NCI-H2227 treated with DMSO at 0.1 percent for 48 hours (cell line): ENCODE measurements at regions not wholly inside any gene's neighbourhood (a gene's known extent, or its start where the extent isn't known, plus 50 kb on each side); places are given as distances from the start of the nearest gene placed in this dataset.
A peak's percentile ranks its signal among the peaks of the same experiment; 100 is the strongest.
"Not testable (repeated sequence)": the region's sequence is repeated elsewhere in the genome, so short reads cannot be mapped to it uniquely, and the experiment has no call there.

Source experiments
- DNase-seq: peaks from one replicate; lab custom pipeline; 2025; lab: John Stamatoyannopoulos, UW

DNA sequence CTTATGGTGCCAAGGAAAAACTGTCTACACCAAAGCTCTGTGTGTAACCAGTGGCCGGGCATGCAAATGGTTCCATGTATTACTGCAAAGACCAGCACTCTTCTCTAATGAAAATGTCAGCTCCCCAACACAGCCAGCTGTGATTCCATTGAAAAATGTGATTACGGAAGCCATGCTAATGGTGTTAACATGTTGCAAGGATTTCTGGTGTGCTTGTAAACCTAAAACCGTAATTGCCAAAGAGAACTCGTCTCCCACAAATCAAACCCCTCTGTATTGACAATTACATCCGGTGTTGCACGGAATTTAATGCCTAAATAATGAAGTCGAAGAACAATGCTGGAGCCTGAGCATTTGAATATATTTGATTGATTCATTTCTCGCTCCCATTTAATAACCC lies 351.7 kb downstream of the NPIPA8 start:
- no peak for DNase-seq

DNA sequence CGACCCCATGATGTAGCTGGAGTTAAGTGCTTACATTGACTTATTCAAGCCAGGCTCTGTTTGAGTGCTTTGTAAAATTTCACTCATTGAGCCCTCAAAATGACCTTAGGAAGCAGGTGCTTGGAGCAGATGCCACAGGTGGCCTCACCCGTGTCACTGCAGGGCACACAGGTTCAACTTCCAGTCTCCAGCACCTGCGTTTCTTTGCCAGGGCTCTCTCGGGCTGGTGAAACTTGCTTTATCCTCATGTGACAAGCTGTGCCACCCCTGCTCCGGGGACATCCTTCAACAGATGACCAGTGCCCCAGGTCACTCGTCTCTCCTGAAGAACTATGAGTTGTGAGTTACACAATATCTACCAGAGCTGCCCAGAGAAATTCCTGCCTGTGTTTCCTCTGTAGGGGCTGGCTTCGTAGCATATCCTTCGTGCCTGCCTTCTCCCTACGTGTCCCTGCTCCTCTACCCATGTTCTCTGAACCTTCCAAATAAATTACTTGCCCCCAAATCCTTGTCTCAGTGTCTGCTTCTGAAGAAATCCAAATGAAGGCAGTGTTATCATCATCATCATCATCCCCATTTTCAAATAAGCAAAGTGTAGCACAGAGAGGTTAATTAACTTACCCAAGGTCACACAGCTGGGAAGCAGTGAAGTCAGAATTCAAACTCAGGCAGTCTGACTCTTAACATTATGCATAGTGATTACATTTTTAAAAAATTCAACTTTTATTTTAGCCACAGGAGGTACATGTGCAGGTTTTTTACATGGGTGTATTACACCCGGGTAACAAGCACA lies 352.5 kb downstream of the NPIPA8 start:
- DNase-seq = no peak

DNA sequence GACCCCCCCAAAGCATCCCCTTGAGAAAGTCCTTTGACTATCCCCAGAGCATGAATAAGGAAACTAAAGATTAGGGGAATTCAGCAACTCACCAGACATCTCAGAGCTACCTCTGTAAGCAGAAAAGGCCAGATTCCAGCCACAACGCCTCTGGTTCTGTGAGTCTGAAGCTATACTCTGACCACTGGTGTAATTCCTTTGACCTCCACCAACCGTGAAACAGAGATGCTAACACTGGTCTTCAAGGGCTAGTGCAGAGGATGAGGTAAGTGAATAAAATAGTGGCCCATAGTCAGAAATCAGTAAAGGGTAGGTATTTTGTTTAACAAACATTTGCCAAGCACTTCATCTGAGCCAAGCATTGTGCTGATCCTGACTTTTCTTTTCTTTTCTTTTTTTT lies 353.4 kb downstream of the NPIPA8 start:
- DNase-seq = no peak

DNA sequence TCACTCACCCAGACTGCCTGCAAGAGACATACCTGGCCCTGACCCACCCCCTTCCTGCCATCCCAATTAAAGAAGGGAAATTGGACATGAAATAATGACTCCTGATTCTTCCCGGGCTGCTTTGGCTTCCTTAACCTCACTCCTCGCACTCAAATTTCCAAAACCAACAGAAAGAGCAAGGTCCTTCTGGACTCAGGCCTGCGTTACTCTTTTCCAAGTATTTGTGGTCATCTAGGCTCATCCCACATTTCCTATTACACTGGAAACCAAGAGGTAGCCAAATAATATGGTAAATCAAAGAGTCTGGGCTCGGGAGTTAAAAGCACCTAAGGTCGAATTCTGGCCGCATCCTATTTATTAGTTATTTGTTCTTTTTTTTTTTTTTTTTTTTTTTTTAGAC lies 359.3 kb downstream of the NPIPA8 start:
- no peak for DNase-seq

DNA sequence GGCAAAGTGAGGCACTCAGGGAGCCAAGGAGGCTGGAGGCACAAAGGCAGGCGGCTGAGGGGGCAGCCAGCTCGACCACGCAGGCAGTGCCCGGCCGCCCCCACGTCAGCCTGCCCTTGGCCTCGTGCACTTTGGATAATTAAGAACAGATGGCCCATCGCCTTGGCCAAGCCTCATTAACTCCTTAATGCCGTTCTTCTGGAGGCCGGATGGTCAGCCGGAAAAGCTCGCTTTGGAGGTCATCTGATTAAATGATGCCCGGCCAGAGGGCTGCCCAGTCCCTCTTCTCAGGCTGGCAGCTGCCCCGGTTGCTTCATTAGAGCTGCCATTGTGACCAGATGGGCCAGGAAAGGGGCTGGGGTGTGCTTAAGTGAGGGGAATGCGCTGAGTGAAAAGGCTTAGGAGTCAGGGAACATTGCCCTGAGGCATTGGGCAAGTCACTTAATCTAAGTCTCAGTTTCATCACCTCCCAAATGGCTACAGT lies 364.0 kb downstream of the NPIPA8 start:
- DNase-seq = no peak

DNA sequence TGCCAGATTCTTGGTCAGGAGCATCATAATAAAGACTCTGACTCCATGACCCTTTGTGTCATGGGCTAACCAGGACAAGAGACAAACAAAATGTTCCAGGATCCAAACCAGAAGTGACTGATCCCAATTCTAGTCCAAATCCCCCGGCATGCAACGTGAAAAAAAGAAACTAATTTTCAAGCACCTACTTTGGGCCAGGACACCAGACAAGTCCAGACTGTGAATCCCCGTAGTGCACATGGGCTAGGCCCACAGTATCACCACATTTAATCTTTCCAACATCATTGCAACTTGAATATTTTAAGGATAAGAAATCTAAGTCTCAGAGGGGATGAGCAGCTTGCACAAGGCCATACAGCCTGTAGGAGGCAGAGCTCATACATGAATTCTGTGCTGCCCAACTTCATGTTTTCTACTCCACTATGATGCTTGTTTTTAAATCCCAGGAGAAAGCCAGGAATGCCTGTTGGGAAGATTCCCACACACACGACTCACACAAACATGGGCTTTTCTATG lies 365.7 kb downstream of the NPIPA8 start:
- DNase-seq = no peak

DNA sequence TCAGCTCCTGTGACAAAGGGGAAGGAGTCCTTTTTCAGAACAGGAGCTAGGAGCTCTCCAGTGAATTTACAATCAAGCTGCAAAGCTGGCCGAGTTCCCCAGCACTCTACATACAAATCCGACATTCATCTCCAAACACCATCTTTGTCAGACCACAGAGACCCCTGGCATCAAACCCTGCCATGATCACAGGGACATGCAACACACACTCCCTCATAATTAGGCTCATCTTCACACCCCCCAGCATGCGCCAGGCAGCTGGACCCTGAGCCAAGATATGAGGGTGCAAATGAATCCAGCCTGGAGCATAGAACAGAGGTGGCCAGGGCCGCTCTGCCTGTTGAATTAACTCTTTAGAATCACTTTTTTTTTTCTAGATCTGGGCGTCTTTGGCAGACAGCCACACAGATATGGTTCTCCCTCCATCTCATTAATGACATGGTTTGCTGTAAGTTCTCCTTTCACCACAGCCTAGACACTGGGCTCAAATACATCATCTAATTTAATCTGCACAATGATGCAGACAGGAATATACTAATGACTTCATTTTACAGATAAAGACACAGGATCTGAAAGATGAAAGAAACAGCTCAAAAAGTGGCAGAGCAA lies 366.3 kb downstream of the NPIPA8 start:
- no peak for DNase-seq

DNA sequence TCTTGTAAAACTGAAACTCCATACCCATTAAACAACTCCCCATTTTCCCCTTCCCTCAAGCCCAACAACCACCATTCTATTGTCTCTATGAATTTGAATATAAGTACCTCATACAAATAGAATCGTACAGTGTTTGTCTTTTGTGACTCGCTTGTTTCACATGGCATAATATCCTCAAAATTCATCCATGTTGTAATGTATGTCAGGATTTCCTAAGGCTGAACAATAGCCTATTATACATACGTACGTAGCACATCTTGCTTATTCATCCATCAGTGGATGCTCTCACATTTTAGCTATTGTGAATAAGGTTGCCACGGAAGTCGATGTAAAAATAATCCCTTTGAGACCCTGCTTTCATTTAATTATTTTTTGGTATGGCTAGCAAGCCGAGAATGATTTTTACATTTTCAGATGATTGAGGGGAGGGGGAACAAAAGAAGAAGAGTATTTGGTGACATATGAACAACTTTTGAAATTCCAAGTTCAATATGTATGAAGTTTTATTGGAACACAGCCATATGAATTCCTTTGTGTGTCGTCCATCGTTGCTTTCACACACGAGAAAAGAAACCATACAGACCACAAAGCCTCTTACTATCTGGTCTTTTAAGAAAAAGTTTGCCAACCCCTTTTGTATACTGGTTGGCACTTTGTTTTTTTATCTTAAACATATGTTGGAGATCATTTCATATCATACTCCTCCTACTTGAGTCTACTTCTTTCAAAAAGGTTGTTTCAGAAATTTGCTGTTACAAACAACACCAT lies 371.2 kb downstream of the NPIPA8 start:
- DNase-seq = no peak

DNA sequence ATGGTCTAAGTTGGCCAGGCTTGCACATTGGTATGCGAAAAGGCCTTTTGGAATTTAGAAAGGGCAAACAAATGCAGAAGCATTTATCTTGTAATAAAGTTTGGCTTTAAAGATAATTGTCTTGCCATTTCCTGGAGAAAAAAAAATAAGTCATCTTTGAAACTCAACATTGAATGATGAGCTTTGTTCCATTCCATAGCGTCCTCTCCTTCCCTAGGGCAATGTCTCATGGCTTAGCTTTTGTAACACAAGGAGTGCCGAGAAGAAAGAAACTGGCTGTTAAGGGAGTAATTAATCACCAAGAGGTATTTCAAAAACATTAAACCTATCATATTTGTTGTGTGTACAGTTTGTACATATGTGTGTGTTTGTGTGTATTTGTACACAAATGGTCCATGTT lies 372.3 kb downstream of the NPIPA8 start:
- no peak for DNase-seq

DNA sequence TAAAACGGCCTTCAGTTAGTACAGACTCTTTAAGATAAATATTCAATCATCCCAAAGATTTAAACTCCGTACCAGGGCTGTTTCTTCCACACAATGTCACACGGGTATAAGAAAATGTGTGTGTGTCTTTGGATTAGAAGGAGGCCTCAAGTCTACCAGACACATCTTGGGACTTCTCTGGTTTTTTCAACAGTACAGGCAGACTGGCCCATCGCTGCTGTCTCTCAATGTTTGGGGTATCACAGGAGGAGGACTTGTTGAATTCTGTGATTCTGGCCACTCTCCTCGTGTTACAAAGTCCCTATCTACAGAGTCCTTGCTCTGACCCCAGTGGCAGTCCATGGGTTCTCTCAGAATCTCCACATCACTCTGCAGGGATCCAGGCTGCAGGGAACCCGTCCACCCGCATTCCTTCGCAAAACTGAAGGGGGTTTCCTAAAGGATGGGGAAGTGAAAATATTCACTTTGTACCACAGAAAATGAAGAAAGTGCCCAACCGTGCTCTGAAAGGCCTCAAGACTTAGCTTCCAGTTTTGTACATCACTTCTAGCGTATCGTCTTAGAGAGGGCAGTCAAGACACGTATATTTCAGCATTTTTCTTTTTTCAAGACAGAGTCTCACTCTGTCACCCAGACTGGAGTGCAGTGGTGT lies 373.2 kb downstream of the NPIPA8 start:
- DNase-seq = no peak

DNA sequence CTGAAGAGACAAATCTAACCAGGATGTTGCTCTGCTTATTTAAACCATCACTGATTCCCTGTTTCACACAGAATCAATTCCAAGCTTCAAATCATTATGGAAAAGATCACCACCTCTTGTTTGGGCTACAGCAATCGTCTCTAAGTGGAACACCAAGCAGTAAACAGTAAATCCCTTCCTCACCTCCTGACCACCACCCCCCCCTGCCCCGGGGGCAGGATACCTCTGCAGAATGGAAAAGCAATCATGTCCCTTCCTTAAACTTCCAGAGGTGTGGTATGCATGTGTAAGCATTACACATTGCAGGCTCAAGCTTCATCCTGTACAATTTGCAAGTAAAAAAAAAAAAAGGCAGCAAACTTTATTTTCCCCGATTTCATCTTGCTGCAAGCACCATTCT lies 373.8 kb downstream of the NPIPA8 start:
- no peak for DNase-seq

DNA sequence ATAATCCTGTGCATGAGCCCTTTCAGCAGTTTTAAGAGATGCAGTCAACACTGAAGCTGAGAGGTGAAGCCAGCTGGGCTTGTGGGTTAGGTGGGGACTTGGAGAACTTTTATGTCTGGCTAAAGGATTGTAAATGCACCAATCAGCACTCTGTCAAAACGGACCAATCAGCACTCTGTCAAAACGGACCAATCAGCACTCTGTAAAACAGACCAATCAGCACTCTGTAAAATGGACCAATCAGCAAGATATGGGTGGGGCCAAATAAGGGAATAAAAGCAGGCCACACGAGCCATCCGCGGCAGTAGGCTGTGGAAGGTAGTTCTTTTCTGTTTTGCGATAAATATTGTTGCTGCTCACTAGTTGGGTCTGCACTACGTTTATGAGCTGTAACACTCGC lies 374.7 kb downstream of the NPIPA8 start:
- DNase-seq = not testable (repeated sequence)

DNA sequence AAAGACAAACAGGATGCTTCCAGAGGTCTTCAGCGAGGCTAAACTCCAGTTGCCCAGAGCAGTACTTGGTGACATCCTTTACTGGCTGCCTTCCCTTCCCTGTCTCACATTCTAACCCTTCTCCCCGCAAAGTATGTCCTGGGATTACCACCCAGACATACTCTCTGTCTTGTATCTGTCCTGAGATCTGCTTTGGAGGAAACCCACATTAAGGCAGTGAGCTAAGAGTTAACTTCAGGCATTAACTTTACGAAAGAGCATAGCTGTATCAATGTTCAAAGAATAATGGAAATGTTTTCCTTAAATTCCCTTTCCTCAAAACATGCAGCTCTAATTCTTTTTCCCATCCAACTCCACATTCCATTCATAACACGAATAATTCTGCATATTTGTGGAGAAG lies 385.2 kb downstream of the NPIPA8 start:
- DNase-seq = no peak

DNA sequence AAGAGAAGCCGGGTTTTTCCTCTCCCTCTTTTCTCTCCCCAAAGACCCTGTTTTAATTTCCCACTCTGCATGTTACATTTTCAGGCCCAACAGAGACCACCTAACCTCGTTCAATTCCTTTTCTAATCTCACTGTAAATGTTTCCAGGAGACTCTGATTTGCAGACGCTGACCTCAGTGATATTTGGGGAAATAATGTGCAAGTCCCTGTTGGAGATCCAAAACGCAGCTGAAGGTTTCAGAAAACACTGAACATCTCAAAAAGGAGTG lies 386.6 kb downstream of the NPIPA8 start:
- DNase-seq = no peak

DNA sequence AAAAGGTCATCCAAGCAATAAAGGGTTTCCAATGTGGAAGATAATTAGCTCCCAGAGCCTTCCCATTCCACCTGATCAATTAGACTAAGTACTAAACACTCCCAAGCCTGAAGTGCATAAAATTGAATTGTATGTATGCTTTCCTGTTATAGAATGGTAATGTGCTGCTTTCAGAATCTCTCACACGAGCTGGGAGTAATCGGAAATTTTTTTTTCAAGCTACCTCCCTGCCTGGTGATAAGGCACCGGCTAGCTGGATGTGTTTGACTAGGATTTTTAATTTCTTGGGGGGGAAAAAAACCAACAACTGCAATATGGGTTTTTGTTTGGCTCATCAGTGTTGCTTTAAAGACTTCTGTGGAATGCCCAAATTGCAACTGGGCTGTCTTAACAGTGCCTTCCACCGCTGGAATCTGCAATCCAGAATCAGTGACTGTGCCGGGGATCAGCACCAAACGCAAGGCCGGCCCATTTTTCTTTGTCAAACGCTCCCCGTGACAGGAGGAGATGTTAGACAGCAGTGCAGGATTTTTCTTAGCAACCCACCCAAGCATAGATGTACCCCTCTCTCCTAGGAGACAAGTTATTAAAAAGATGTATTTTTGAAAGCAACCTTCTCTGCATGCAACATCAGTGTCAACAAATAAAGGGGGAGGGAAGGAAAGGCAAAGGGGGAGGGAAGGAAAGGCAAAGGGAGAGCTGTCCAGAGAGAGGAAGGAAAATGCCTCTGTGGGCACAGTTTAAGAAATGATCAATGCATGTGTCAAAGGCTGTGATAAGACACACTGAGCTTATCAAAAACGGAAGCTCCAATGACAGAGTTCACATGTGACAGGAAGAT lies 387.2 kb downstream of the NPIPA8 start:
- DNase-seq = no peak

DNA sequence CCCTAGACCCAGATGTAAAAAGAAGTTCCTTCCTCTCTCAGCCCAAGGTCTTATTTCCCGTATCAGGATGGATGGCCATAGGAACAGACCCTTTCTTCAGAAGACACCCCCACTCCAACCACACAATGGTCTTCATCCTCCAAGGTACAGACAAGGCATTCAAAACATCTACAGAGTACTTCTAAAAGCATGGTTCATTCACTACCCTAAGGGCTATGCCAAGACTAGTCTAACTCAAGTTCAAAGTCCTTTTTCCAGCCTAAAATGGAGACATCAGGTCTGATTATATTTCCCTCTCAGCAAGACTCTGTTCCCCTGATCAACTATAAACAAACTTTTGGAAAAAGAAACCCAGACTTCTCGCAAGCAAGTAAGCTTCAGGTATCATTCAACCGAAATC lies 388.9 kb downstream of the NPIPA8 start:
- DNase-seq = no peak

DNA sequence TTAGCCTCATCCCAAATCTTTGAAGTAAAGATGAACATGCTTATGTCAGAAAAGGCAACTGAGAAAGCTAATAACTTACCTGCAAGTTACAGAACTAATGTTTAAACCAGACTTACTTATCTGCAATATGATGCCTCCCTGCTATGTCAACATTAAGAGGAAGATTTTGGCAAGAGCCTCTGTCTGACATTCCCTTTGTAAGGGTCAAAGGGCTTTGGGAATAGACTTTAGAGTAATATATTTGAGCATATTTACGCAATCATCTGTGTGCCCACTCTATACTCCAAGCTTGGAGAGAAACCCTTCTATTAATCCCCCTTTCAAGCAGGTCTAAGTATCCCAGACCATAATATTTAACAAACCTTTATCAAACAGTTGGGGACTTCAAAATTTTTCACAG lies 389.4 kb downstream of the NPIPA8 start:
- DNase-seq = no peak

DNA sequence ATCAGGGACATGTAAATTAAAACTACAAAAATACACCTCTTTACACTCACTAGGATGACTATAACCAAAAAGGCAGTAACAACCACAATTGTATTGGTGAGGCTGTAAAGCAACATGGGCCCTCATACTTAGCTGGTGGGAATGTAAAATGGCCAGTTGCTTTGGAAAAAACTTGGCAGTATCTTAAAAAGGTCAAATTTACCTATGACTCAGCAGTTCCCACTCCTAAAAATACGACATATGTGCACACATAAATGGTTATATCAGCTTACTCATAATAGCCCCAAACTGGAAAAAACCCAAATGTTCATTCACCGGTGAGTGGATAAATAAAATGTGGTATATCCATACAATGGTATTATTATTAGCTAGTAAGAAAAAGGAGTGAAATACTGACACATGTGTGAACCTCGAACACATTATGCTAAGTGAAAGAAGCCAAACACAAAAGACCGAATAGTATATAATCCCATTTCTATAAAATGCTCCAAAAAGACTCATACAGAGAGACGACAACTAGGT lies 391.4 kb downstream of the NPIPA8 start:
- DNase-seq = no peak

DNA sequence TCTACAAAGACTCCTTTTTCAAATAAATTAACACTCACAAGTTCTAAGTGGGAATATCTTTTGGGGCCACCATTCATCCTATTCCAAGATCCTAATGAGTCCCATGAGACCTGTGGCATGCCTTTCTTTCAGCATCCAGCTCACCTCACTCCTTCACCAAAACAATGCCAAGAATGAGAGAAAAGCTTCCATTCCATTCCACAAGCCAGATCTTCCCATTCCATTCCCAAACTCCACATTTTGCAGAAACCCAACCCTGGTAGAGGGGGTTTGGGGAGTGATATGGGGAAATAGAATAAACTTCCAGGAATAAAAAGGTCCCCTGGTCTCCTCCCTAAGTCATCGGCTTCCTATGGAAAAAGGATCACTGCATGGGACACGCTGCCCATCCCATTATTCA lies 392.2 kb downstream of the NPIPA8 start:
- no peak for DNase-seq

DNA sequence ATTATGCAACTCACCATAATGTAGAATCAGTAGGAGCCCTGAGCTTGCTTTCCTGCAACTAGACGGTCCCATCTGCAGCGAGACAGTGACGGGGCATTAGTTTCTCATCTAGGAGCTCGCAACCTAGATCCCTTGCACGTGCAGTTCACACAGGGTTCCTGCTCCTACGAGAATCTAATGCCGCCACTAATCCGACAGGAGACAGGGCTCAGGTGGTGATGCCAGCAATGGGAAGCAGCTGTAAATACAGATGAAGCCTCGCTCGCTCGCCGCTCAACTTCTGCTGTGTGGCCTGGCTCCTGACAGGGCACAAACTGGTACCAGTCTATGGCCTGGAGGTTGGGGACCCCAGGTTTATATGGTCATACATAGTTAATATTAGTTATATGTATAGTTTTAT lies 394.5 kb downstream of the NPIPA8 start:
- no peak for DNase-seq

DNA sequence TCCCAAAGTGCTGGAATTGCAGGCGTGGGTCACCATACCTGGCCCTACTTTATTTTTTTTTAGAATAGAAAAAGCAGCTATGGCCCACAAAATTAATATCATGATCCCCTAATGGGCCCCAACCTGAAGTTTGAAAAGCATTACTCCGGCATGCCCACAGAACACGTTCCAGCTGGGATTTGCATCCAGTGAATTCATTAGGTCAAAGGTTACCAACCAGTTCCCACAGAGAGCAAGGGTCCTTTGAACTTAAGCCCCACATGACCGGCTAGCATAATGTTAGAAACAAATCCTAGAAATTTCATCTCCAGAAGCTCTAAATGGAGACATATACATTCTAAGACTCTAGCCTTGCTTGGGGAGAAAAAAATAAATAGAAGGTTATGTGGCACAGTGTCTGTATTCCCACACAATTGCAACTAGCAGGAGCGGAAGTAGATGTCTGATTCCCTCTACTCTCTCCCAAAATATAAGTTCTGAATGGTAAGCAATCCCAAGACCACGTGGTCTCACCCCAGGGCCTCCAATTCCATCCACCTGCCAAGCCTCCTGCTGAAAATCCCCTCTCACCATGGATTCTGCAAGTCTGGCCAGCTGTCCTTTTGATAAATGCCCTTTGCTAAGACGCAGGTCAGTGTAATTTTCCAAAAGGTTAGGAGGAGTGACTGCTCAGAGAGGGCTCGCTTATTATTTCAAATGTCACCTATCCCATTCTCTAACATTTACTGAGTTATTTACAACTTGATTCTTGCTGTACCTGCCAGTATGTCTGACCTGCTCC lies 395.8 kb downstream of the NPIPA8 start:
- peak; percentile 19 for DNase-seq
